GM12878 (cell line): ENCODE measurements at regions not wholly inside any gene's neighbourhood (a gene's known extent, or its start where the extent isn't known, plus 50 kb on each side); places are given as distances from the start of the nearest gene placed in this dataset.

Source experiments
- ATF7 ChIP-seq: fragments of 450-650 bp; IDR thresholded peaks from 2 replicates; pipeline ENCODE4 v1.6.1; 2016; ENCODE audit warnings: low read depth, mild to moderate bottlenecking
- CREB1 ChIP-seq: IDR thresholded peaks from 2 replicates; pipeline ENCODE4 v1.6.1; 2012; ENCODE audit warnings: low read depth, mild to moderate bottlenecking, inconsistent platforms
- CTCF ChIP-seq, 3 experiments: IDR thresholded peaks in 2 of 3; conservative IDR thresholded peaks in 1 of 3; 2 replicates each; pipeline ENCODE4 v1.5.1; 2011; ENCODE audit warnings: low read depth in 3 of 3, low read length in 3 of 3, mild to moderate bottlenecking in 3 of 3, control low read depth in 2 of 3, moderate library complexity in 2 of 3, inconsistent platforms in 1 of 3, mixed read lengths in 1 of 3; ENCODE audit not compliant: control insufficient read depth in 2 of 3, insufficient read depth in 1 of 3; ENCODE audit errors: extremely low read depth in 1 of 3
- MYC ChIP-seq: IDR thresholded peaks from 2 replicates; pipeline ENCODE4 v1.6.1; 2011; ENCODE audit warnings: mild to moderate bottlenecking, low read length, moderate library complexity, inconsistent platforms; ENCODE audit not compliant: insufficient read depth, insufficient replicate concordance, insufficient read length, severe bottlenecking
- NFIC ChIP-seq: IDR thresholded peaks from 2 replicates; pipeline ENCODE4 v1.6.1; 2012; ENCODE audit warnings: low read depth, mild to moderate bottlenecking, inconsistent platforms, low read length, moderate library complexity
- POLR2A ChIP-seq: IDR thresholded peaks from 2 replicates; pipeline ENCODE4 v1.6.1; 2011; ENCODE audit warnings: low read depth, mild to moderate bottlenecking, low read length
- POLR2AphosphoS5 ChIP-seq: IDR thresholded peaks from 2 replicates; pipeline ENCODE4 v1.6.1; 2011; ENCODE audit warnings: mild to moderate bottlenecking, low read length, inconsistent platforms
- RELA ChIP-seq: fragments of 450-650 bp; IDR thresholded peaks from 2 replicates; pipeline ENCODE4 v1.8.0; 2014; ENCODE audit warnings: borderline replicate concordance; ENCODE audit not compliant: partially characterized antibody
- TF ChIP-seq, protein P1 (sequence below): fragments of 150-350 bp; IDR thresholded peaks from 2 replicates; pipeline ENCODE4 v1.6.1; 2014; ENCODE audit warnings: mild to moderate bottlenecking, low read depth, low read length

DNA sequence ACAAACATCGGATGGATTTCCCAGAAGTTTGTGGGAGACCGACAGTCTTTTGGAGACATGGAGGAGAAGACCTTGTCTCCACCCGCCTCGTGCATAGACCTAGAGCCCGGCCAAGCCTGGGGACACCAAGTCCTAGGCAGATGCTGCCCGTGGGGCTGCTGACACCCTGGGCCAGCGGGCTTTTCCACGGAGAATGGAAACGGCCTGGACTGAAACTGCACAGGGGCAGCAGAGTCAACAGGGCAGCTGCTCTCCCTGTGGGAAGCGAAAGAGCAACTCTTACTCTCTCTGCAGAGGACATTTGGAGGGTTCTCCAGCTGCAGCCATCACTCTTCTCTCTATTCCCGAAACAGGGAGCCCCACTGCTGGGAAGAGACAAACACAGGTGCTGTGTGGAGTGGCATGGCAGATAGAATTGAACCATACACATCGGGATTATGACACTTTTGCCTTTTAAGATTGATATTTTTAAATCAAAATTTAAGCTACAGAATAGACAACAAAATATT lies 401.2 kb downstream of the THBS2 start:
- TF ChIP-seq POLR2A (no peak), CREB1 (no peak), POLR2AphosphoS5 (no peak), MYC (no peak), CTCF (IDR thresholded peaks at IDR 0.05 in 2 of 3, conservative IDR thresholded peaks at IDR 0.05 in 1 of 3; ENCODE audit: control insufficient read depth in 2 of 3, extremely low read depth in 1 of 3, insufficient read depth in 1 of 3, low read depth in 3 of 3, low read length in 3 of 3) (no peak), NFIC (no peak), RELA (no peak), ATF7 (no peak)
- TF ChIP-seq, protein P1, sequence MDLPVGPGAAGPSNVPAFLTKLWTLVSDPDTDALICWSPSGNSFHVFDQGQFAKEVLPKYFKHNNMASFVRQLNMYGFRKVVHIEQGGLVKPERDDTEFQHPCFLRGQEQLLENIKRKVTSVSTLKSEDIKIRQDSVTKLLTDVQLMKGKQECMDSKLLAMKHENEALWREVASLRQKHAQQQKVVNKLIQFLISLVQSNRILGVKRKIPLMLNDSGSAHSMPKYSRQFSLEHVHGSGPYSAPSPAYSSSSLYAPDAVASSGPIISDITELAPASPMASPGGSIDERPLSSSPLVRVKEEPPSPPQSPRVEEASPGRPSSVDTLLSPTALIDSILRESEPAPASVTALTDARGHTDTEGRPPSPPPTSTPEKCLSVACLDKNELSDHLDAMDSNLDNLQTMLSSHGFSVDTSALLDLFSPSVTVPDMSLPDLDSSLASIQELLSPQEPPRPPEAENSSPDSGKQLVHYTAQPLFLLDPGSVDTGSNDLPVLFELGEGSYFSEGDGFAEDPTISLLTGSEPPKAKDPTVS, result no peak
